CD4-positive, alpha-beta T cell (primary cell): ENCODE measurements at regions not wholly inside any gene's neighbourhood (a gene's known extent, or its start where the extent isn't known, plus 50 kb on each side); places are given as distances from the start of the nearest gene placed in this dataset.

Experiments
- ATAC-seq: fragments of 200-7000 bp; cut with Tn5 transposase; one replicate; pipeline ENCODE4 v1.10.0; 2022; ENCODE audit warnings: mild to moderate bottlenecking; ENCODE audit not compliant: poor library complexity
- CTCF ChIA-PET: fragments of 350-600 bp; sonication (Branson Sonifier 250); formaldehyde crosslinking; loops from one replicate; lab custom pipeline; 2021; ENCODE audit warnings: antibody characterized with exemption, inconsistent platforms; lab: Charles Lee
- POLR2A ChIA-PET: fragments of 350-600 bp; sonication (Branson Sonifier 250); formaldehyde crosslinking; loops from one replicate; lab custom pipeline; 2021; ENCODE audit warnings: antibody characterized with exemption, inconsistent platforms; lab: Charles Lee
- DNase-seq, 14 experiments: peaks; one replicate each; pipeline ENCODE4 v3.0.0-alpha.2; 2013 to 2020; ENCODE audit warnings: mixed read lengths in 2 of 14
- H3K27ac ChIP-seq, 2 donors: one replicate each; pipeline versions ENCODE4 v1.5.1 to v1.7.0; 2013; ENCODE audit warnings: low read length in 2 of 2, low read depth in 1 of 2, mild to moderate bottlenecking in 1 of 2
- H3K27me3 ChIP-seq, 2 experiments: 1 replicate in 1 of 2; 2 replicates in 1 of 2; pipeline versions ENCODE4 v1.6.1 to v1.7.0; 2013; ENCODE audit warnings: low read length in 2 of 2, control low read depth in 1 of 2, mild to moderate bottlenecking in 1 of 2, moderate library complexity in 1 of 2; ENCODE audit not compliant: insufficient read depth in 2 of 2, control insufficient read depth in 1 of 2
- H3K36me3 ChIP-seq: one replicate; pipeline ENCODE4 v1.6.1; 2013; ENCODE audit warnings: low read length, control low read depth; ENCODE audit not compliant: insufficient read depth
- H3K4me1 ChIP-seq: one replicate; pipeline ENCODE4 v1.6.1; 2013; ENCODE audit warnings: low read length, control low read depth; ENCODE audit not compliant: insufficient read depth
- H3K4me3 ChIP-seq: one replicate; pipeline ENCODE4 v1.5.1; 2013; ENCODE audit warnings: mild to moderate bottlenecking, low read length, moderate library complexity
- H3K9me3 ChIP-seq, 2 experiments: 1 replicate in 1 of 2; 2 replicates in 1 of 2; pipeline versions ENCODE4 v1.6.1 to v1.7.0; 2013; ENCODE audit warnings: low read length in 2 of 2, mild to moderate bottlenecking in 2 of 2, control low read depth in 1 of 2, moderate library complexity in 1 of 2; ENCODE audit not compliant: control insufficient read depth in 1 of 2, insufficient read depth in 1 of 2
- H3K27ac Mint-ChIP-seq: one replicate; pipeline ENCODE4 v1.8.0; 2020; ENCODE audit warnings: mixed read lengths
- H3K27me3 Mint-ChIP-seq: one replicate; pipeline ENCODE4 v1.8.0; 2021; ENCODE audit warnings: mixed read lengths
- H3K36me3 Mint-ChIP-seq: one replicate; pipeline ENCODE4 v1.8.0; 2021; ENCODE audit warnings: low read depth, mixed read lengths
- H3K4me1 Mint-ChIP-seq: one replicate; pipeline ENCODE4 v1.8.0; 2021; ENCODE audit warnings: low read depth, mixed read lengths
- H3K4me3 Mint-ChIP-seq: one replicate; pipeline ENCODE4 v1.8.0; 2020; ENCODE audit warnings: mild to moderate bottlenecking, mixed read lengths
- H3K9me3 Mint-ChIP-seq: one replicate; pipeline ENCODE4 v1.8.0; 2020; ENCODE audit warnings: mixed read lengths
- CTCF ChIP-seq: fragments of 200-600 bp; IDR thresholded peaks from one replicate; pipeline ENCODE4 v1.8.0; 2022; ENCODE audit warnings: antibody characterized with exemption, mild to moderate bottlenecking
- intact Hi-C, 2 experiments: fragments of 100-400 bp; cut with DNase I in 1 of 2; cut with micrococcal nuclease in 1 of 2; formaldehyde crosslinking; loops; one replicate each; pipeline versions ENCODE4 v1.15.1 to v1.9.0; 2023 to 2025; cut with DNase I, micrococcal nuclease

- Histone ChIP-seq H3K27me3 (no peaks in the 10 kb centered on the region), H3K4me3 (no peak overlapping the region), H3K9me3 (peaks cover 0 to 5% of the 10 kb centered on the region in 2 experiments), H3K4me1 (no peaks in the 10 kb centered on the region), H3K36me3 (no peaks in the 10 kb centered on the region), H3K27ac (no peak overlapping the region)
- Mint-ChIP-seq H3K36me3 (no peaks in the 10 kb centered on the region), H3K9me3 (no peaks in the 10 kb centered on the region), H3K4me3 (no peak overlapping the region), H3K27me3 (no peaks in the 10 kb centered on the region), H3K4me1 (no peaks in the 10 kb centered on the region), H3K27ac (no peak overlapping the region)
- ChIA-PET CTCF (no interaction called here), POLR2A (no interaction called here)
- intact Hi-C loops = no loop called here
- DNase-seq (no peak), ATAC-seq (no peak)
- no peak for TF ChIP-seq CTCF
Observed at GRCh38 chr4:96317891-96318290, 478.0 kb downstream of the PDHA2 start.

DNA sequence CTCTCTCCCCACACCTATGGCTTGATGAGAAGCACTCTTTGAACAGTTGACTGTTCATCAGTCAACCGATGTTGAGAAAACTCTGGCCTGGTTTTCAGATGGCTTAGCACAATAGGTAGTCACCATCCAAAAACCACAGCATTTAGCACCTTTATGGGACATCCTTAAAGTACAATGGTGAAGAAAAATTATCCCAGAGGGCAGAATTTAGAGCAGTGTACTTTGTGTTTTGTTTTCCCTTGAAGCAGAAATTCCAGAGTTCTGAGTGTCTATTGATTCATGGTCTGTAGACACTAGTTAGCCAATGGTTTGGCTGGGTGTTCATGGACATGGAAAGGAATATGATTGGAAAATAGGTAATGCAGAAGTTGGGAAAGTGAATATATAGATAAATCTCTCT, 487.0 kb downstream of the PDHA2 start:
- H3K27me3 Mint-ChIP-seq = no peaks in the 10 kb centered on the region
- Histone ChIP-seq H3K27ac (no peak overlapping the region), H3K9me3 (no peaks in the 10 kb centered on the region), H3K4me3 (no peak overlapping the region), H3K4me1 (no peaks in the 10 kb centered on the region), H3K27me3 (no peaks in the 10 kb centered on the region), H3K36me3 (no peaks in the 10 kb centered on the region)
- intact Hi-C loops = no loop called here
- H3K9me3 Mint-ChIP-seq = peaks cover 7% of the 10 kb centered on the region
- DNase-seq (no peak), ATAC-seq (no peak)
- H3K4me3 Mint-ChIP-seq = no peak overlapping the region
- no peak overlapping the region for H3K27ac Mint-ChIP-seq
- H3K4me1 Mint-ChIP-seq = no peaks in the 10 kb centered on the region
- TF ChIP-seq CTCF = no peak
- ChIA-PET CTCF (no interaction called here), POLR2A (no interaction called here)
- H3K36me3 Mint-ChIP-seq = no peaks in the 10 kb centered on the region

DNA sequence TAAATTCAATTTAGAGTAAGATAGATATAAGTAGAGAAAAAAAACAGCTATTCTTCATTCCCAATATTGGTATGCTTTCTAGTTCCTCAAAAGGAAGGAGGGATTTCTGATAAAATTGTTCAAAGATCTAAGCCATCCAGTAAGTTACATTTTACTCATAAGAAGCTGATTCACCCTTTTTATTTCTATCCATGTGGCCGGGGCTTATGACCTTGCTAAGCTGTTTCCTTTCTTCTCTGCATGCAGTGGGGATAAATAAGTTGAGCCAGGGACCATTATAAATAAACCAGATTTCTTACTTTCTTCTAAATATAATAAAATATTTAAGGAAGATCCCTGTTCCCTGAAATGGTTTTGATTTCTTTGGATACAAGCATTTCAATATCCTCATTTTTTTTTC, 502.3 kb downstream of the PDHA2 start:
- Mint-ChIP-seq H3K27ac (no peak overlapping the region), H3K9me3 (peaks cover 2% of the 10 kb centered on the region), H3K36me3 (no peaks in the 10 kb centered on the region), H3K27me3 (no peaks in the 10 kb centered on the region), H3K4me1 (no peaks in the 10 kb centered on the region), H3K4me3 (no peak overlapping the region)
- CTCF ChIA-PET = no interaction called here
- no peak for DNase-seq
- no peaks in the 10 kb centered on the region for H3K9me3 ChIP-seq
- no peaks in the 10 kb centered on the region for H3K27me3 ChIP-seq
- no peak for ATAC-seq
- POLR2A ChIA-PET = no interaction called here
- no peaks in the 10 kb centered on the region for H3K36me3 ChIP-seq
- no peak overlapping the region for H3K27ac ChIP-seq
- no peak for TF ChIP-seq CTCF
- intact Hi-C loops = no loop called here
- H3K4me3 ChIP-seq = no peak overlapping the region
- no peaks in the 10 kb centered on the region for H3K4me1 ChIP-seq
